K562 (cell line): ENCODE measurements at regions not wholly inside any gene's neighbourhood (a gene's known extent, or its start where the extent isn't known, plus 50 kb on each side); places are given as distances from the start of the nearest gene placed in this dataset.

Experiments used
- ATAC-seq: fragments of 200-7000 bp; cut with Tn5 transposase; 3 replicates; pipeline ENCODE4 v1.9.1; 2020; ENCODE audit warnings: moderate library complexity
- BruUV-seq: library from RNA; stranded (reverse); fragments of 400-500 nt; replicated peaks from 2 replicates; lab custom pipeline; 2021; lab: Mats Ljungman, UMichigan
- CTCF ChIA-PET: fragments of 300-600 bp; formaldehyde crosslinking; extraction: SDS; loops from one replicate; lab custom pipeline; 2021; ENCODE audit warnings: low intra/inter-chr PET ratio; lab: Yijun Ruan, JAX
- POLR2A ChIA-PET: fragments of 300-600, 350-650 bp; sonication (Branson Sonifier 250); formaldehyde crosslinking; extraction: SDS; loops from one replicate; lab custom pipeline; 2021; ENCODE audit warnings: antibody characterized with exemption, inconsistent platforms; lab: Yijun Ruan, JAX
- DNase-seq, 4 experiments: peaks; one replicate each; pipeline versions ENCODE4 v3.0.0 to v3.0.0-alpha.2; 2011 to 2018; ENCODE audit warnings: low spot score in 3 of 4, mixed read lengths in 3 of 4; ENCODE audit errors: extremely low read depth in 1 of 4
- FAIRE-seq: peaks from 2 replicates; lab custom pipeline; 2011; peaks lifted over from hg19 to GRCh38; lab: Jason Lieb, UNC
- H2AFZ ChIP-seq: 2 replicates; pipeline ENCODE4 v1.6.0; 2011; ENCODE audit warnings: low read depth, low read length, control low read depth, inconsistent platforms
- H3K27ac ChIP-seq: fragments of 200-600 bp; 3 replicates; pipeline ENCODE4 v1.8.0; 2011; ENCODE audit warnings: low read depth, mild to moderate bottlenecking, control low read depth, inconsistent platforms, low read length, moderate library complexity, mixed read lengths; ENCODE audit errors: extremely low read depth
- H3K27me3 ChIP-seq, 2 experiments: fragments of 300-600 bp in 1 of 2; 2 replicates in 1 of 2; 3 replicates in 1 of 2; pipeline versions ENCODE4 v1.6.0 to v1.8.0; 2011; ENCODE audit warnings: inconsistent platforms in 2 of 2, low read length in 2 of 2, mild to moderate bottlenecking in 1 of 2, mixed read lengths in 1 of 2, moderate library complexity in 1 of 2; ENCODE audit not compliant: control insufficient read depth in 2 of 2, insufficient read depth in 2 of 2
- H3K36me3 ChIP-seq: fragments of 300-600 bp; 3 replicates; pipeline ENCODE4 v1.8.0; 2011; ENCODE audit warnings: mild to moderate bottlenecking, low read length, inconsistent platforms; ENCODE audit not compliant: control insufficient read depth, insufficient read depth
- H3K4me1 ChIP-seq, 2 experiments: fragments of 200-600 bp in 1 of 2; replicated peaks in 1 of 2; 2 replicates in 1 of 2; 3 replicates in 1 of 2; pipeline versions ENCODE4 v1.5.1 to v1.8.0; 2011; ENCODE audit warnings: inconsistent platforms in 2 of 2, low read length in 2 of 2, mild to moderate bottlenecking in 1 of 2, mixed read lengths in 1 of 2, moderate library complexity in 1 of 2; ENCODE audit not compliant: control insufficient read depth in 2 of 2, insufficient read depth in 2 of 2
- H3K4me2 ChIP-seq: 2 replicates; pipeline ENCODE4 v1.6.1; 2011; ENCODE audit warnings: low read length, control low read depth, inconsistent platforms, mixed read lengths; ENCODE audit not compliant: insufficient read depth
- H3K4me3 ChIP-seq: fragments of 200-600 bp; sonication (generic), shearing (Covaris generic); 2 replicates; pipeline ENCODE4 v1.5.1; 2016; ENCODE audit warnings: control low read depth, inconsistent platforms
- H3K79me2 ChIP-seq: fragments of 200-600 bp; 3 replicates; pipeline ENCODE4 v1.8.0; 2011; ENCODE audit warnings: low read length, inconsistent platforms; ENCODE audit not compliant: control insufficient read depth, insufficient read depth
- H3K9ac ChIP-seq, 2 experiments: 2 replicates each; pipeline versions ENCODE4 v1.6.0 to v1.6.1; 2011; ENCODE audit warnings: low read depth in 2 of 2, low read length in 2 of 2, control low read depth in 1 of 2, inconsistent platforms in 1 of 2, mild to moderate bottlenecking in 1 of 2, mixed read lengths in 1 of 2; ENCODE audit not compliant: insufficient read depth in 1 of 2
- H3K9me1 ChIP-seq: one replicate; pipeline ENCODE4 v1.6.0; 2011; ENCODE audit warnings: inconsistent platforms, mild to moderate bottlenecking, low read length, moderate library complexity; ENCODE audit not compliant: control insufficient read depth, insufficient read depth
- H3K9me3 ChIP-seq: replicated peaks from 2 replicates; pipeline ENCODE4 v1.5.1; 2011; ENCODE audit warnings: low read depth, low read length, inconsistent platforms; ENCODE audit not compliant: control insufficient read depth, insufficient read depth
- H4K20me1 ChIP-seq: replicated peaks from 2 replicates; pipeline ENCODE4 v1.6.1; 2011; ENCODE audit warnings: low read length, inconsistent platforms, mixed read lengths; ENCODE audit not compliant: control insufficient read depth, insufficient read depth
- CREBBP ChIP-seq: IDR thresholded peaks from one replicate; pipeline ENCODE4 v1.6.1; 2012; ENCODE audit warnings: low read depth, mild to moderate bottlenecking, control low read depth, inconsistent platforms, low read length
- DIDO1 ChIP-seq: fragments of 450-650 bp; IDR thresholded peaks from 2 replicates; pipeline ENCODE4 v1.6.1; 2016; ENCODE audit warnings: low read depth, missing biosample characterization, missing genetic modification characterization
- FOXM1 ChIP-seq, 2 experiments: fragments of 450-650 bp in 1 of 2; sonication (generic) in 1 of 2; formaldehyde crosslinking in 1 of 2; IDR thresholded peaks; 2 replicates each; pipeline versions ENCODE4 v1.6.1 to v1.9.0; 2017 to 2022; ENCODE audit warnings: low read depth in 2 of 2, mild to moderate bottlenecking in 2 of 2, missing genetic modification reagents in 1 of 2, moderate library complexity in 1 of 2
- FOXP1 ChIP-seq: sonication (generic); formaldehyde crosslinking; IDR thresholded peaks from 2 replicates; pipeline ENCODE4 v1.8.0; 2022; ENCODE audit warnings: mild to moderate bottlenecking, missing genetic modification reagents
- GTF3C2 ChIP-seq: IDR thresholded peaks from 3 replicates; pipeline ENCODE4 v1.6.1; 2011; ENCODE audit warnings: borderline replicate concordance, mild to moderate bottlenecking, moderate library complexity; ENCODE audit not compliant: insufficient read length; ENCODE audit errors: extremely low read depth
- KHSRP ChIP-seq: fragments of 450-650 bp; IDR thresholded peaks from 2 replicates; pipeline ENCODE4 v1.6.1; 2017
- NCOA2 ChIP-seq, 2 experiments: fragments of 450-650 bp; IDR thresholded peaks; 2 replicates each; pipeline ENCODE4 v1.6.1; 2018; ENCODE audit warnings: mild to moderate bottlenecking in 2 of 2, moderate library complexity in 1 of 2; ENCODE audit not compliant: partially characterized antibody in 2 of 2
- NCOA4 ChIP-seq: fragments of 450-650 bp; IDR thresholded peaks from 2 replicates; pipeline ENCODE4 v1.6.1; 2018; ENCODE audit warnings: mild to moderate bottlenecking; ENCODE audit not compliant: partially characterized antibody
- PHF21A ChIP-seq: fragments of 450-650 bp; IDR thresholded peaks from 2 replicates; pipeline ENCODE4 v1.6.1; 2017; ENCODE audit warnings: low read depth, borderline replicate concordance
- PPARD ChIP-seq: fragments of 250-450 bp; sonication (Bioruptor Pico); IDR thresholded peaks from 2 replicates; pipeline ENCODE4 v1.8.0; 2022; ENCODE audit warnings: inconsistent platforms, mild to moderate bottlenecking, moderate library complexity
- RBM22 ChIP-seq: fragments of 200-400 bp; formaldehyde crosslinking; IDR thresholded peaks from 2 replicates; pipeline ENCODE4 v1.6.1; 2018; ENCODE audit warnings: low read length, low read depth; ENCODE audit not compliant: poor library complexity, severe bottlenecking
- THRB ChIP-seq: fragments of 450-650 bp; formaldehyde crosslinking; conservative IDR thresholded peaks from 2 replicates; pipeline ENCODE4 v1.4.0; 2022; ENCODE audit warnings: mild to moderate bottlenecking, missing genetic modification characterization
- USF1 ChIP-seq: sonication (generic); formaldehyde crosslinking; IDR thresholded peaks from 2 replicates; pipeline ENCODE4 v1.9.0; 2022; ENCODE audit warnings: mild to moderate bottlenecking, missing genetic modification reagents
- ZNF586 ChIP-seq: fragments of 450-650 bp; formaldehyde crosslinking; conservative IDR thresholded peaks from 2 replicates; pipeline ENCODE4 v1.4.0; 2020; ENCODE audit warnings: mild to moderate bottlenecking, moderate library complexity
- ZNF707 ChIP-seq: fragments of 250-450 bp; sonication (Bioruptor Pico); conservative IDR thresholded peaks from 2 replicates; pipeline ENCODE4 v1.8.0; 2022; ENCODE audit warnings: inconsistent platforms, mild to moderate bottlenecking, moderate library complexity
- ZNF76 ChIP-seq: fragments of 250-450 bp; sonication (Bioruptor Pico); IDR thresholded peaks from 2 replicates; pipeline ENCODE4 v1.4.0; 2020; ENCODE audit warnings: mild to moderate bottlenecking, moderate library complexity, borderline replicate concordance
- WGBS: fragments of 100-300 bp; shearing (Covaris generic); methylation state at CpG from one replicate; pipeline ENCODE4 v1.1.6; 2016; ENCODE audit warnings: low coverage, mixed read lengths; ENCODE audit not compliant: insufficient coverage; ENCODE audit errors: missing lambda C conversion rate; 5-methylcytosine and 5-hydroxymethylcytosine counted together
- in situ Hi-C: fragments of 300-500 bp; cut with MboI; formaldehyde crosslinking; loops from 4 replicates; pipeline ENCODE4 v1.15.0; 2018; ENCODE audit warnings: inconsistent platforms, mixed read lengths
- intact Hi-C: fragments of 100-400 bp; cut with micrococcal nuclease; formaldehyde crosslinking; loops from 2 replicates; pipeline ENCODE4 v1.14.2; 2022

GRCh38 chr9:11469745-11470144 is 856.9 kb upstream of the PTPRD start (continued):
- TF ChIP-seq PPARD (CRISPR knock-in tag) (no peak), FOXM1 (IDR thresholded peaks at IDR 0.05; ENCODE audit: low read depth) (no peak), FOXM1 (CRISPR knock-in tag; IDR thresholded peaks at IDR 0.05; ENCODE audit: low read depth) (no peak), GTF3C2 (no peak), ZNF707 (CRISPR knock-in tag) (no peak)

GRCh38 chr9:11471321-11471720 is 858.5 kb upstream of the PTPRD start:
- FAIRE-seq = no peak
- 0% methylated on average over 6 of the region's 9 CpGs for WGBS
- H3K36me3 ChIP-seq = no peaks in the 10 kb centered on the region

More at GRCh38 chr9:11471321-11471720, 858.5 kb upstream of the PTPRD start:
- no peak for TF ChIP-seq KHSRP
- no peak for TF ChIP-seq CREBBP
- no peak for TF ChIP-seq PHF21A
- TF ChIP-seq THRB (CRISPR knock-in tag) = no peak
- no peak for TF ChIP-seq NCOA4
- no peak for TF ChIP-seq ZNF586 (CRISPR knock-in tag)
- TF ChIP-seq ZNF76 = no peak
- no peak for TF ChIP-seq RBM22
- no peak for TF ChIP-seq DIDO1 (tag)
- no peak for TF ChIP-seq FOXP1 (CRISPR knock-in tag)
- no peak for TF ChIP-seq USF1 (CRISPR knock-in tag)
- TF ChIP-seq NCOA2 (IDR thresholded peaks at IDR 0.05; ENCODE audit: partially characterized antibody in 2 of 2) = no peak
- no peaks in the 10 kb centered on the region for H3K27me3 ChIP-seq
- H3K9me3 ChIP-seq = no peaks in the 10 kb centered on the region
- no peaks in the 10 kb centered on the region for H3K9me1 ChIP-seq
- intact Hi-C loops = no loop called here
- H3K27ac ChIP-seq = no peak overlapping the region
- no peak for ATAC-seq
- H3K79me2 ChIP-seq = no peaks in the 10 kb centered on the region
- no peak overlapping the region for H2AFZ ChIP-seq
- POLR2A ChIA-PET = no interaction called here
- no peak overlapping the region for H3K4me3 ChIP-seq
- H3K4me2 ChIP-seq = no peak overlapping the region
- BruUV-seq = no TSS peak
- H3K9ac ChIP-seq = no peak overlapping the region
- no peak for DNase-seq
- CTCF ChIA-PET = no interaction called here
- no peaks in the 10 kb centered on the region for H4K20me1 ChIP-seq
- no peaks in the 10 kb centered on the region for H3K4me1 ChIP-seq
- in situ Hi-C loops = no loop called here
